Mesenchymal stem cell (in vitro differentiated cells and primary cell): ENCODE measurements at regions not wholly inside any gene's neighbourhood (a gene's known extent, or its start where the extent isn't known, plus 50 kb on each side); places are given as distances from the start of the nearest gene placed in this dataset.

ENCODE experiments used
- DNase-seq: peaks from one replicate; pipeline ENCODE4 v3.0.0-alpha.2; 2013
- H2AFZ ChIP-seq: one replicate; pipeline ENCODE4 v1.6.1; 2013; ENCODE audit warnings: low read depth, mild to moderate bottlenecking, control low read depth, inconsistent platforms, low read length, moderate library complexity
- H2AK5ac ChIP-seq: 2 replicates; pipeline ENCODE4 v1.6.1; 2013; ENCODE audit warnings: low read length, moderate library complexity, mild to moderate bottlenecking, inconsistent platforms; ENCODE audit not compliant: severe bottlenecking
- H2BK120ac ChIP-seq: one replicate; pipeline ENCODE4 v1.6.1; 2013; ENCODE audit warnings: low read depth, mild to moderate bottlenecking, inconsistent platforms, low read length, moderate library complexity
- H2BK12ac ChIP-seq, 2 experiments: one replicate each; pipeline ENCODE4 v1.6.1; 2013; ENCODE audit warnings: inconsistent platforms in 2 of 2, low read length in 2 of 2, mild to moderate bottlenecking in 2 of 2, moderate library complexity in 2 of 2, control low read depth in 1 of 2
- H2BK15ac ChIP-seq: one replicate; pipeline ENCODE4 v1.6.1; 2013; ENCODE audit warnings: mild to moderate bottlenecking, low read depth, inconsistent platforms; ENCODE audit not compliant: poor library complexity, severe bottlenecking
- H2BK5ac ChIP-seq: 2 replicates; pipeline ENCODE4 v1.6.1; 2013; ENCODE audit warnings: low read depth, mild to moderate bottlenecking, low read length, control low read depth, inconsistent platforms; ENCODE audit not compliant: poor library complexity, severe bottlenecking
- H3K14ac ChIP-seq, 2 experiments: one replicate each; pipeline ENCODE4 v1.6.1; 2013; ENCODE audit warnings: inconsistent platforms in 2 of 2, low read length in 2 of 2, control low read depth in 1 of 2, mild to moderate bottlenecking in 1 of 2, moderate library complexity in 1 of 2
- H3K18ac ChIP-seq, 2 experiments: one replicate each; pipeline ENCODE4 v1.6.1; 2013; ENCODE audit warnings: inconsistent platforms in 2 of 2, low read length in 2 of 2, control low read depth in 1 of 2, low read depth in 1 of 2, mild to moderate bottlenecking in 1 of 2
- H3K23ac ChIP-seq, 2 experiments: one replicate each; pipeline ENCODE4 v1.6.1; 2013; ENCODE audit warnings: inconsistent platforms in 2 of 2, low read length in 2 of 2, mild to moderate bottlenecking in 2 of 2, moderate library complexity in 2 of 2, control low read depth in 1 of 2
- H3K27ac ChIP-seq: 2 replicates; pipeline ENCODE4 v1.5.1; 2013; ENCODE audit warnings: mild to moderate bottlenecking, moderate library complexity, low read length, control low read depth, inconsistent platforms; ENCODE audit not compliant: poor library complexity, severe bottlenecking
- H3K27me3 ChIP-seq, 2 experiments: 2 replicates each; pipeline versions ENCODE4 v1.6.1 to v1.7.0; 2013; ENCODE audit warnings: low read length in 2 of 2, mild to moderate bottlenecking in 2 of 2, moderate library complexity in 2 of 2, control low read depth in 1 of 2, inconsistent platforms in 1 of 2; ENCODE audit not compliant: control insufficient read depth in 1 of 2, insufficient read depth in 1 of 2
- H3K36me3 ChIP-seq, 2 experiments: 2 replicates each; pipeline versions ENCODE4 v1.6.1 to v1.7.0; 2013; ENCODE audit warnings: low read length in 2 of 2, control low read depth in 1 of 2, inconsistent platforms in 1 of 2, low read depth in 1 of 2, mild to moderate bottlenecking in 1 of 2; ENCODE audit not compliant: insufficient read depth in 2 of 2, control insufficient read depth in 1 of 2
- H3K4ac ChIP-seq, 2 experiments: one replicate each; pipeline ENCODE4 v1.6.1; 2013; ENCODE audit warnings: inconsistent platforms in 2 of 2, low read length in 2 of 2, mild to moderate bottlenecking in 2 of 2, moderate library complexity in 2 of 2, control low read depth in 1 of 2, low read depth in 1 of 2
- H3K4me1 ChIP-seq: 2 replicates; pipeline ENCODE4 v1.6.1; 2013; ENCODE audit warnings: low read depth, low read length, control low read depth; ENCODE audit not compliant: control insufficient read depth, insufficient read depth
- H3K4me2 ChIP-seq: 2 replicates; pipeline ENCODE4 v1.6.1; 2013; ENCODE audit warnings: low read length, mild to moderate bottlenecking, inconsistent platforms; ENCODE audit not compliant: poor library complexity, severe bottlenecking
- H3K4me3 ChIP-seq, 2 experiments: 2 replicates each; pipeline versions ENCODE4 v1.5.1 to v1.7.0; 2013; ENCODE audit warnings: low read length in 2 of 2, mild to moderate bottlenecking in 2 of 2, control low read depth in 1 of 2, low read depth in 1 of 2; ENCODE audit not compliant: insufficient read depth in 1 of 2
- H3K79me1 ChIP-seq: replicated peaks from 2 replicates; pipeline ENCODE4 v1.6.1; 2013; ENCODE audit warnings: mild to moderate bottlenecking, control low read depth, low read length, inconsistent platforms; ENCODE audit not compliant: poor library complexity, severe bottlenecking
- H3K9ac ChIP-seq: 2 replicates; pipeline ENCODE4 v1.7.0; 2013; ENCODE audit warnings: mild to moderate bottlenecking, low read length, moderate library complexity
- H3K9me3 ChIP-seq: 2 replicates; pipeline ENCODE4 v1.7.0; 2013; ENCODE audit warnings: mild to moderate bottlenecking, low read length; ENCODE audit not compliant: control insufficient read depth
- H4K8ac ChIP-seq: one replicate; pipeline ENCODE4 v1.6.1; 2013; ENCODE audit warnings: inconsistent platforms, mild to moderate bottlenecking, low read length, moderate library complexity
- H4K91ac ChIP-seq: one replicate; pipeline ENCODE4 v1.6.1; 2013; ENCODE audit warnings: mild to moderate bottlenecking, low read length, inconsistent platforms
- WGBS: methylation state at CpG from one replicate; pipeline ENCODE4 v1.1.7; 2013; ENCODE audit warnings: mixed read lengths; 5-methylcytosine and 5-hydroxymethylcytosine counted together

DNA sequence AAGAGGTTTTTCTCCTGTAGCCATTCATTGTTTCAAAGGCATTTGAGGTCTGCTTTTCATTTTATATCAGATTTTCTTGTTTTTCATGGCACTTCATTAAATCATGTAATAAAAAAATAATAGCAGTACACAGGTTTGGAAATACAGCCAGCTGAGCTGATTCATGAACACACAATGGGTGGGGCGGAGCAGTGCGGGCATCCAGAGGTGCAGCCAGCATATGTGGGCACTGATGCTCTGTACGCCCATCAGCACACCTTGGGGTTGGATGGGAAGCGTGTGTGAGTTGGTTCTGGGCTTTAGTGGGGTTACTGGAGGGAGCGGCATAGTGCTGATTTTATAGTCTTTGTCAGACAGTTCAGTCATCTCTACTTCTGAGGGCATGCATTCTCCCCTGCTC, 54.2 kb upstream of the IRX4 start:
- H3K14ac ChIP-seq: no peak overlapping the region
- no peak overlapping the region for H3K23ac ChIP-seq
- DNase-seq: no peak
- H3K18ac ChIP-seq: no peak overlapping the region
- no peak overlapping the region for H3K4me3 ChIP-seq
- H2AFZ ChIP-seq: no peak overlapping the region
- H4K91ac ChIP-seq: no peak overlapping the region
- H3K9ac ChIP-seq: no peak overlapping the region
- no peaks in the 10 kb centered on the region for H3K9me3 ChIP-seq
- no peaks in the 10 kb centered on the region for H3K36me3 ChIP-seq
- H3K4me2 ChIP-seq: no peak overlapping the region
- no peak overlapping the region for H3K27ac ChIP-seq
- no peak overlapping the region for H2BK15ac ChIP-seq
- peaks cover 13% of the 10 kb centered on the region in 2 experiments for H3K27me3 ChIP-seq
- no peak overlapping the region for H2AK5ac ChIP-seq
- no peak overlapping the region for H2BK120ac ChIP-seq
- H2BK5ac ChIP-seq: no peak overlapping the region
- 97% methylated on average over 2 of the region's 5 CpGs for WGBS
- no peaks in the 10 kb centered on the region for H3K79me1 ChIP-seq
- H3K4me1 ChIP-seq: no peaks in the 10 kb centered on the region
- no peak overlapping the region for H3K4ac ChIP-seq
- no peak overlapping the region for H4K8ac ChIP-seq
- no peak overlapping the region for H2BK12ac ChIP-seq

GRCh38 chr5:1936413-1936812, 53.7 kb upstream of the IRX4 start:
- no peak for DNase-seq
- H3K23ac ChIP-seq: no peak overlapping the region
- no peak overlapping the region for H3K4me2 ChIP-seq
- no peak overlapping the region for H3K9ac ChIP-seq
- no peak overlapping the region for H4K8ac ChIP-seq
- H3K36me3 ChIP-seq: no peaks in the 10 kb centered on the region
- peaks cover 3% of the 10 kb centered on the region for H3K4me1 ChIP-seq
- H3K27me3 ChIP-seq: peaks cover 18% of the 10 kb centered on the region in 2 experiments
- no peak overlapping the region for H3K4me3 ChIP-seq
- no peaks in the 10 kb centered on the region for H3K9me3 ChIP-seq
- no peak overlapping the region for H2AK5ac ChIP-seq
- H3K18ac ChIP-seq: no peak overlapping the region
- no peak overlapping the region for H4K91ac ChIP-seq
- no peak overlapping the region for H3K14ac ChIP-seq
- H3K4ac ChIP-seq: no peak overlapping the region
- H2BK15ac ChIP-seq: no peak overlapping the region
- no peak overlapping the region for H2BK5ac ChIP-seq
- no peak overlapping the region for H2BK120ac ChIP-seq
- no peak overlapping the region for H3K27ac ChIP-seq
- WGBS: 52% methylated on average over 4 of the region's 4 CpGs
- no peak overlapping the region for H2BK12ac ChIP-seq
- H2AFZ ChIP-seq: no peak overlapping the region
- H3K79me1 ChIP-seq: no peaks in the 10 kb centered on the region

DNA sequence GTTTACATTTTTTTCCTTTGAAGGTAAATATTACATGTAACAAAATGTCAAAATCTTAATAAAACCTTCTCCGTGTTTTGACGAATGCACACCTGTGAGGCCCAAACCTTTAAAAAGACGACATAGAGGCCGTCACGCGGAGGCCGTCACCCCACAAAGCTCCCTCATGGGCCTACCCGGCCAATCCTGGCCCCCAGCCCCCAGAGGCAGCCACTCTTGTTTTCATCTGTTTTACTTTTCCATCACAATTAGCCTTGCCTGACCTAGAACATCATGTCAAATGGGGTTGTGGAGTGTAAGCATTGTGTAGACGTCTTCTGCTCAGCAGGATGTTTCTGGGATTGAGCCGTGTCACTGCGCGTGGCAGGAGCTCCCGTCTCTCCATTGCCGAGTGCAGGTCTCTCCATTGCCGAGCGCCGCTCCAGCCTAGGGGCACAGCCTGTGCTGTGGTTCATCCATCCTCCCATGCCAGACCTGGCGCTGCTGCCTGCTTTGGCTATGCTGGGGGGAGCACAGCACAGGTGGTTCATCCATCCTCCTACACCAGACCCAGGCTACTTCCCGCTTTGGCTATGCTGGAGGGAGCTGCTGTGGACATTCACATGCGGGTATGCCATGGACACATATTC, 52.2 kb upstream of the IRX4 start:
- WGBS: 89% methylated on average over 20 of the region's 20 CpGs
- H2AFZ ChIP-seq: no peak overlapping the region
- DNase-seq: no peak

DNA sequence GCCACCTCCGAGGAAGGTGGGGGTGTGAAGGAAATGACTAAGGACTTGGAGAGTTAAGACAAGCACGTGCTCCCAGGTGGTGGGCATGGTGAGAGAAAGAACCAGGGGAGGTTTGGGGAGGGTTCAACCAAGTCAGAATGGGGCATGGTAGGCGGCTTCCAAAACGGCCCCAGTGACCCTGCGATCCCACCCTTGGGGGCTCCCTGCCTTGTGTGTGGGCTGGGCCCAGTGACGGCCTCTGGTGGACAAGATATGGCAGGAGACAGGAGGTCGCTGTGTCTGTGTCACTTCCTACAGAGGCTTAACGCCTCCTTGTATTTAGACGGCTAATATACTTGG, 51.3 kb upstream of the IRX4 start:
- Histone ChIP-seq H3K4me1 (peaks cover 17% of the 10 kb centered on the region), H3K4me3 (no peak overlapping the region), H4K91ac (no peak overlapping the region), H3K14ac (no peak overlapping the region), H2BK15ac (no peak overlapping the region), H3K23ac (no peak overlapping the region), H3K9me3 (no peaks in the 10 kb centered on the region), H2AFZ (no peak overlapping the region), H3K27ac (no peak overlapping the region), H3K18ac (no peak overlapping the region), H3K36me3 (peaks cover 0 to 2% of the 10 kb centered on the region in 2 experiments), H3K27me3 (peaks cover 20 to 33% of the 10 kb centered on the region in 2 experiments), H3K9ac (no peak overlapping the region), H4K8ac (no peak overlapping the region), H3K4ac (no peak overlapping the region), H2BK120ac (no peak overlapping the region), H2BK5ac (no peak overlapping the region), H2AK5ac (no peak overlapping the region), H3K79me1 (no peaks in the 10 kb centered on the region), H2BK12ac (no peak overlapping the region), H3K4me2 (no peak overlapping the region)
- 74% methylated on average over 9 of the region's 9 CpGs for WGBS
- no peak for DNase-seq

More for the DNA sequence above, 52.2 kb upstream of the IRX4 start:
- H2BK120ac ChIP-seq: no peak overlapping the region
- H3K14ac ChIP-seq: no peak overlapping the region
- no peak overlapping the region for H3K27ac ChIP-seq
- H2BK12ac ChIP-seq: no peak overlapping the region
- H3K79me1 ChIP-seq: no peaks in the 10 kb centered on the region
- no peak overlapping the region for H2BK15ac ChIP-seq
- no peak overlapping the region for H3K23ac ChIP-seq
- no peak overlapping the region for H3K4me2 ChIP-seq
- H3K4me3 ChIP-seq: no peak overlapping the region
- H3K9me3 ChIP-seq: no peaks in the 10 kb centered on the region
- H4K91ac ChIP-seq: no peak overlapping the region
- H3K4me1 ChIP-seq: peaks cover 14% of the 10 kb centered on the region
- H4K8ac ChIP-seq: no peak overlapping the region
- H3K27me3 ChIP-seq: peaks cover 18 to 29% of the 10 kb centered on the region in 2 experiments
- peaks cover 0 to 2% of the 10 kb centered on the region in 2 experiments for H3K36me3 ChIP-seq
- no peak overlapping the region for H3K18ac ChIP-seq
- no peak overlapping the region for H3K4ac ChIP-seq
- no peak overlapping the region for H3K9ac ChIP-seq
- H2AK5ac ChIP-seq: no peak overlapping the region
- H2BK5ac ChIP-seq: no peak overlapping the region
